NB4 (cell line): ENCODE measurements at regions not wholly inside any gene's neighbourhood (a gene's known extent, or its start where the extent isn't known, plus 50 kb on each side); places are given as distances from the start of the nearest gene placed in this dataset.
A peak's percentile ranks its signal among the peaks of the same experiment; 100 is the strongest.

Experiments used
- DNase-seq: peaks from one replicate; pipeline ENCODE4 v3.0.0; 2010; ENCODE audit warnings: low read depth
- H3K4me3 ChIP-seq: one replicate; pipeline ENCODE4 v1.5.1; 2011; ENCODE audit warnings: mild to moderate bottlenecking, low read depth, low read length, moderate library complexity
- CTCF ChIP-seq: IDR thresholded peaks from one replicate; pipeline ENCODE4 v1.5.1; 2012; ENCODE audit warnings: low read depth, low read length
- MYC ChIP-seq: IDR thresholded peaks from 2 replicates; pipeline ENCODE4 v1.6.1; 2011; ENCODE audit warnings: low read depth, low read length
- POLR2A ChIP-seq: IDR thresholded peaks from 2 replicates; pipeline ENCODE4 v1.6.1; 2011; ENCODE audit warnings: mild to moderate bottlenecking; ENCODE audit not compliant: insufficient read length; ENCODE audit errors: extremely low read depth
- TF ChIP-seq, protein P1 (sequence below): IDR thresholded peaks from 2 replicates; pipeline ENCODE4 v1.6.1; 2011; ENCODE audit warnings: low read depth, low read length

- H3K4me3 ChIP-seq, result no peak overlapping the region
- no peak for DNase-seq
- TF ChIP-seq CTCF (no peak), POLR2A (no peak), MYC (no peak)
- TF ChIP-seq, protein P1, sequence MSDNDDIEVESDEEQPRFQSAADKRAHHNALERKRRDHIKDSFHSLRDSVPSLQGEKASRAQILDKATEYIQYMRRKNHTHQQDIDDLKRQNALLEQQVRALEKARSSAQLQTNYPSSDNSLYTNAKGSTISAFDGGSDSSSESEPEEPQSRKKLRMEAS, result no peak
Observed at GRCh38 chr3:10555263-10555662, 49.9 kb upstream of the ATP2B2 start.

DNA sequence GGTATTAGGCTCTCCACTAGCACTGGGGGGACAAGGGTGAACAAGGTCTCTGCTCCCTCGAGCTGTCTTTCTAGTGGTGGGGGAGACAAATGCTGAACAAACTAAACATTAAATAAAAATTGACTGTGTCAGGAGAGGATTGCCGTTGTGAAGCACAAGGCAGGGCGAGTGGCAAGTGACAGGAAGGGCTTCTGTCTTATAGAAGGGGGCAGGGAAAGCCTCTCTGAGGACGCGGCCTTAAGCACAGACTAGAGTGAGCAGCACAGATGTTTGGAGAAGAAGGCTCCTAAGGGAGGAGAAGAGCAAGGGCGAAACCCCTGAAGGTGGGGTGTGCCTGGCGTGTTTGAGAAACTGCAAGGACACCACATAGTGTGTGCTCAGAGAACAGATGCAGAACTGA lies 50.9 kb upstream of the ATP2B2 start:
- H3K4me3 ChIP-seq, result no peak overlapping the region
- no peak for TF ChIP-seq CTCF
- TF ChIP-seq MYC, result no peak
- TF ChIP-seq POLR2A, result no peak
- TF ChIP-seq, protein P1, result no peak
- peak; percentile 20 for DNase-seq

- no peak for DNase-seq
- TF ChIP-seq POLR2A, result no peak
- TF ChIP-seq, protein P1, result no peak
- TF ChIP-seq CTCF, result no peak
Observed at GRCh38 chr3:10557250-10557649, 51.9 kb upstream of the ATP2B2 start.

DNA sequence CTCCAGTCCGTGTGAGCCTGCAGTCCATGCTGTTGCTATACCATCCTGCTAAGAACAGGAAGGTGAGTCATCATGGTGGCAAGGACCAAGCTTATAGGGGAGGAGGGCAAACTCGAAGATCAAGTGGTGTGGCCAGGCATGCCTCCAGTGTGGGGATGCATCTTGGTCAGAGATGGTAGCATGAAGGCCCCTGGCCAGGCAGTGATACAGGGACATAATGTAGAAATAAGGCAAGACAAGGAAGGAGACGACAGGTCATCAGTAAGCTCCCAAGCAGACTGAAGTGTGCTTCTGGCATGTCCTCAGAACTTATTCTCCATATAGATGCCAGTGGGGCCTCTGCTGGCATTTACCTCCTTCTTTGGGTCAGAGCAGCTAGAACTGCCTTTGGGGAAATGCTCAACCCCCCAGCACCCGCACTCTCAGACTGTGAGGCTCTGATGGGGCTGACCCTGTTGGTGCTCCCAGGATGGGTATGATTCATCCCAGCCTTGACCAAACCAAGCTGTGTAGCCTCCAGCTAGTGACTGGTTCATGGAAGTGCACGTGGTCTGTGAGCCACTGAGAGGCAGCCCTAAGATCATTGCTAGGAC lies 52.5 kb upstream of the ATP2B2 start:
- peak; percentile 75 for DNase-seq
- no peak overlapping the region for H3K4me3 ChIP-seq
- TF ChIP-seq CTCF (no peak), POLR2A (no peak), MYC (peak; percentile 14; the same call in 1 of the 2 replicates)
- TF ChIP-seq, protein P1, result peak; percentile 49; the same call in 1 of the 2 replicates

More at GRCh38 chr3:10557250-10557649, 51.9 kb upstream of the ATP2B2 start:
- H3K4me3 ChIP-seq, result no peak overlapping the region

- DNase-seq, result no peak
- H3K4me3 ChIP-seq, result no peak overlapping the region
- TF ChIP-seq CTCF (no peak), MYC (no peak), POLR2A (no peak)
- TF ChIP-seq, protein P1, result no peak
Observed at GRCh38 chr3:10558736-10559135, 53.4 kb upstream of the ATP2B2 start.
